ENCODE measurements at regions not wholly inside any gene's neighbourhood (a gene's known extent, or its start where the extent isn't known, plus 50 kb on each side); places are given as distances from the start of the nearest gene placed in this dataset.

- Histone ChIP-seq H3K9me3 (ENCODE audit: control insufficient read depth in 1 of 2, insufficient read depth in 1 of 2, low read depth in 1 of 2, low read length in 2 of 2) (no peaks in the 10 kb centered on the region), H3K4me1 (ENCODE audit: control insufficient read depth in 1 of 2, insufficient read depth in 2 of 2, low read length in 2 of 2) (peaks cover 20 to 22% of the 10 kb centered on the region in 2 experiments), H3K36me3 (ENCODE audit: control insufficient read depth in 1 of 2, insufficient read depth in 2 of 2, low read length in 2 of 2) (no peaks in the 10 kb centered on the region), H4K20me1 (ENCODE audit: insufficient read depth) (no peaks in the 10 kb centered on the region), H3K4me2 (ENCODE audit: low read length) (no peak overlapping the region), H3K9ac (ENCODE audit: low read length) (no peak overlapping the region), H2AFZ (ENCODE audit: low read depth, low read length, poor library complexity, severe bottlenecking) (no peak overlapping the region), H3K79me2 (ENCODE audit: insufficient read depth, low read length) (no peaks in the 10 kb centered on the region), H3K27ac (ENCODE audit: low read depth, low read length) (no peak overlapping the region), H3K27me3 (ENCODE audit: insufficient read depth, low read length) (no peaks in the 10 kb centered on the region), H3K4me3 (replicated peaks in 1 of 2; ENCODE audit: low read depth in 1 of 2, low read length in 2 of 2) (no peak overlapping the region), H3K9me2 (ENCODE audit: insufficient read depth) (no peaks in the 10 kb centered on the region)
- RAD21 ChIA-PET (ENCODE audit: low non-redundant PET in 1 of 2, low total read pairs in 2 of 2, uncharacterized antibody in 2 of 2, unreplicated experiment in 2 of 2), result no interaction called here
- DNase-seq (ENCODE audit: low read depth, low spot score) (no peak), ATAC-seq (no peak)
- POLR2A ChIA-PET, result interaction anchor here (0.9 kb wide), 1 partner anchor 176 kb away, joined by 3 read pairs; no protein-coding TSS in a partner anchor
- intact Hi-C loops (cut with micrococcal nuclease), result no loop called here
- BruUV-seq (replicated peaks), result no TSS peak
- CTCF ChIA-PET, result no interaction called here
- no peak for TF ChIP-seq JUND (IDR thresholded peaks at IDR 0.05)
- TF ChIP-seq POLR2A (IDR thresholded peaks at IDR 0.05; ENCODE audit: borderline replicate concordance, extremely low read depth, insufficient read depth, insufficient read length), result no peak
- TF ChIP-seq CTCF (IDR thresholded peaks at IDR 0.05 in 2 of 3, conservative IDR thresholded peaks at IDR 0.05 in 1 of 3; ENCODE audit: borderline replicate concordance in 1 of 3, insufficient read depth in 1 of 3, low read depth in 2 of 3, low read length in 2 of 3), result no peak
- no peak for TF ChIP-seq YY1 (IDR thresholded peaks at IDR 0.05; ENCODE audit: extremely low read depth, insufficient replicate concordance, low read depth, low read length)
- TF ChIP-seq FOSL1 (IDR thresholded peaks at IDR 0.05; ENCODE audit: low read depth), result no peak
- TF ChIP-seq SP1 (IDR thresholded peaks at IDR 0.05; ENCODE audit: low read depth), result no peak
- no peak for TF ChIP-seq TCF7L2 (IDR thresholded peaks at IDR 0.05; ENCODE audit: borderline replicate concordance, extremely low read depth, insufficient read depth, insufficient read length)
Observed at GRCh38 chr15:38075466-38075865, 141.0 kb downstream of the TMCO5A start.

- CTCF ChIA-PET, result no interaction called here
- no TSS peak for BruUV-seq (replicated peaks)
- no peaks in the 10 kb centered on the region for H3K79me2 ChIP-seq (ENCODE audit: insufficient read depth, low read length)
- H4K20me1 ChIP-seq (ENCODE audit: insufficient read depth), result no peaks in the 10 kb centered on the region
- H3K27me3 ChIP-seq (ENCODE audit: insufficient read depth, low read length), result no peaks in the 10 kb centered on the region
- no peak overlapping the region for H3K4me2 ChIP-seq (ENCODE audit: low read length)
- no peak overlapping the region for H3K4me3 ChIP-seq (replicated peaks in 1 of 2; ENCODE audit: low read depth in 1 of 2, low read length in 2 of 2)
- H3K9ac ChIP-seq (ENCODE audit: low read length), result no peak overlapping the region
- H3K9me3 ChIP-seq (ENCODE audit: control insufficient read depth in 1 of 2, insufficient read depth in 1 of 2, low read depth in 1 of 2, low read length in 2 of 2), result no peaks in the 10 kb centered on the region
- no peaks in the 10 kb centered on the region for H3K9me2 ChIP-seq (ENCODE audit: insufficient read depth)
- RAD21 ChIA-PET (ENCODE audit: low non-redundant PET in 1 of 2, low total read pairs in 2 of 2, uncharacterized antibody in 2 of 2, unreplicated experiment in 2 of 2), result no interaction called here
- no peak for DNase-seq (ENCODE audit: low read depth, low spot score)
- H3K27ac ChIP-seq (ENCODE audit: low read depth, low read length), result no peak overlapping the region
- TF ChIP-seq EZH2phosphoT487 (IDR thresholded peaks at IDR 0.05; ENCODE audit: borderline replicate concordance) (no peak), EZH2 (IDR thresholded peaks at IDR 0.05) (no peak), SP1 (IDR thresholded peaks at IDR 0.05; ENCODE audit: low read depth) (no peak), RAD21 (IDR thresholded peaks at IDR 0.05; ENCODE audit: low read depth) (no peak), POLR2A (IDR thresholded peaks at IDR 0.05; ENCODE audit: borderline replicate concordance, extremely low read depth, insufficient read depth, insufficient read length) (no peak), SRF (IDR thresholded peaks at IDR 0.05; ENCODE audit: low read depth) (no peak), ELF1 (IDR thresholded peaks at IDR 0.05; ENCODE audit: borderline replicate concordance, low read depth) (no peak), SIN3A (IDR thresholded peaks at IDR 0.05; ENCODE audit: low read depth) (no peak)
- ATAC-seq, result no peak
- intact Hi-C loops (cut with micrococcal nuclease), result no loop called here
- no peaks in the 10 kb centered on the region for H3K36me3 ChIP-seq (ENCODE audit: control insufficient read depth in 1 of 2, insufficient read depth in 2 of 2, low read length in 2 of 2)
- no peak overlapping the region for H2AFZ ChIP-seq (ENCODE audit: low read depth, low read length, poor library complexity, severe bottlenecking)
- POLR2A ChIA-PET, result no interaction called here
- peaks cover 12 to 19% of the 10 kb centered on the region in 2 experiments for H3K4me1 ChIP-seq (ENCODE audit: control insufficient read depth in 1 of 2, insufficient read depth in 2 of 2, low read length in 2 of 2)
Observed at GRCh38 chr15:38076786-38077185, 142.3 kb downstream of the TMCO5A start.

Data from HCT116 (cell line).